PFSK-1 (cell line): ENCODE measurements at regions not wholly inside any gene's neighbourhood (a gene's known extent, or its start where the extent isn't known, plus 50 kb on each side); places are given as distances from the start of the nearest gene placed in this dataset.

ENCODE experiments used
- POLR2AphosphoS5 ChIP-seq: IDR thresholded peaks from 2 replicates; pipeline ENCODE4 v1.6.1; 2012; ENCODE audit warnings: low read depth, mild to moderate bottlenecking, control low read depth, low read length, moderate library complexity
- REST ChIP-seq, 2 experiments: IDR thresholded peaks; 2 replicates each; pipeline versions ENCODE4 v1.6.1 to v1.8.0; 2011 to 2012; ENCODE audit warnings: low read depth in 2 of 2, low read length in 2 of 2, control low read depth in 1 of 2, inconsistent platforms in 1 of 2, mild to moderate bottlenecking in 1 of 2, moderate library complexity in 1 of 2; ENCODE audit not compliant: insufficient read depth in 1 of 2
- SIN3A ChIP-seq: IDR thresholded peaks from 2 replicates; pipeline ENCODE4 v1.6.1; 2012; ENCODE audit warnings: mild to moderate bottlenecking, low read length, moderate library complexity, borderline replicate concordance; ENCODE audit not compliant: insufficient read depth

DNA sequence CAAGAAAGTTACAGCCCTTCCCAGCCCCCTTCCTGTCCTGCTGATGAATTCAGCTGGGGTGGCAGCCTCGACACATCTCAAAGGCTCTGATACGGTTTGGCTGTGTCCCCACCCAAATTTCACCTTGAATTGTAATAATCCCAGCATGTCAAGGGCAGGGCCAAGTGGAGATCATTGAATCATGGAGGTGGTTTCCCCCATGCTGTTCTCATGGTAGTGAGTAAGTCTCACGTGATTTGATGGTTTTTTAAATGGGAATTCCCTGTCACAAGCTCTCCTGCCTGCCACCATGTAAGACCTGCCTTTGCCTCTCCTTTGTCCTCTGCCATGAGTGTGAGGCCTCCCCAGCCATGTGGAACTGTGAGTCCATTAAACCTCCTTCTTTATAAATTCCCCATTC is 163.2 kb upstream of the FOXF1 start:
- TF ChIP-seq REST (IDR thresholded peaks at IDR 0.05; ENCODE audit: insufficient read depth in 1 of 2, low read depth in 2 of 2, low read length in 2 of 2), result no peak
- no peak for TF ChIP-seq SIN3A
- no peak for TF ChIP-seq POLR2AphosphoS5
